HEK293T (cell line): ENCODE measurements at regions not wholly inside any gene's neighbourhood (a gene's known extent, or its start where the extent isn't known, plus 50 kb on each side); places are given as distances from the start of the nearest gene placed in this dataset.

ENCODE experiments used
- ELF4 ChIP-seq: fragments of 450-650 bp; IDR thresholded peaks from 2 replicates; pipeline ENCODE4 v1.6.1; 2017; ENCODE audit warnings: antibody characterized with exemption
- FOXM1 ChIP-seq: fragments of 450-650 bp; IDR thresholded peaks from 2 replicates; pipeline ENCODE4 v1.6.1; 2017; ENCODE audit warnings: mild to moderate bottlenecking, borderline replicate concordance
- HDGF ChIP-seq: fragments of 450-650 bp; IDR thresholded peaks from 2 replicates; pipeline ENCODE4 v1.6.1; 2017; ENCODE audit warnings: antibody characterized with exemption, borderline replicate concordance
- L3MBTL2 ChIP-seq: fragments of 450-650 bp; conservative IDR thresholded peaks from 2 replicates; pipeline ENCODE4 v1.6.1; 2016; ENCODE audit warnings: mild to moderate bottlenecking
- LEF1 ChIP-seq: fragments of 450-650 bp; IDR thresholded peaks from 2 replicates; pipeline ENCODE4 v1.6.1; 2017; ENCODE audit warnings: mild to moderate bottlenecking, borderline replicate concordance
- SP1 ChIP-seq: fragments of 450-650 bp; IDR thresholded peaks from 2 replicates; pipeline ENCODE4 v1.6.1; 2017
- SUZ12 ChIP-seq: fragments of 450-650 bp; IDR thresholded peaks from 2 replicates; pipeline ENCODE4 v1.6.1; 2016; ENCODE audit warnings: mild to moderate bottlenecking
- TARDBP ChIP-seq: fragments of 450-650 bp; IDR thresholded peaks from 2 replicates; pipeline ENCODE4 v1.6.1; 2016
- TF ChIP-seq, protein P1 (sequence below): fragments of 450-650 bp; IDR thresholded peaks from 2 replicates; pipeline ENCODE4 v1.6.1; 2016

DNA sequence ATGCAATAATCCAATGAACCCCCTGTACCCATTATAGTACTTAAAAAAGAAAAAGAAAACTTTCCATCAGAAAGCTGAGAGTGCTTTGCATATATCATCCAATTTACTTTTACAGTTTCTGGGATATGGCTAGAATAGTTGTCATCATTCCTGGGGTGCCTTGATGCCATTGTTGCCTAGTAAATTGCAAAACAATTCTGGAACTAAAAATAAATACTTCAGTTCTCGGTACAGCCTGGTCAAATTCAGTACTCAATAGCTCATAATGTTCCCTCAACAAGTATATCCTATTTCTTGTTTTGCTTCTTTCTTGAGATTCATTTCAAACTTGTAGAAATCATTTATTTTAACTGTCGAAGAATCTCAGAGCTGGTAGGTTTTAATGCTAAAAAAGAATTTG lies 334.7 kb upstream of the MDFIC2 start:
- TF ChIP-seq FOXM1 (no peak), HDGF (no peak), ELF4 (no peak), SUZ12 (no peak), LEF1 (no peak), SP1 (no peak), L3MBTL2 (no peak), TARDBP (no peak)
- TF ChIP-seq, protein P1, sequence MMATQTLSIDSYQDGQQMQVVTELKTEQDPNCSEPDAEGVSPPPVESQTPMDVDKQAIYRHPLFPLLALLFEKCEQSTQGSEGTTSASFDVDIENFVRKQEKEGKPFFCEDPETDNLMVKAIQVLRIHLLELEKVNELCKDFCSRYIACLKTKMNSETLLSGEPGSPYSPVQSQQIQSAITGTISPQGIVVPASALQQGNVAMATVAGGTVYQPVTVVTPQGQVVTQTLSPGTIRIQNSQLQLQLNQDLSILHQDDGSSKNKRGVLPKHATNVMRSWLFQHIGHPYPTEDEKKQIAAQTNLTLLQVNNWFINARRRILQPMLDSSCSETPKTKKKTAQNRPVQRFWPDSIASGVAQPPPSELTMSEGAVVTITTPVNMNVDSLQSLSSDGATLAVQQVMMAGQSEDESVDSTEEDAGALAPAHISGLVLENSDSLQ: no peak
